Prostate gland (tissue), 2 donors: ENCODE measurements at regions not wholly inside any gene's neighbourhood (a gene's known extent, or its start where the extent isn't known, plus 50 kb on each side); places are given as distances from the start of the nearest gene placed in this dataset.

Experiments used
- CTCF ChIP-seq, 4 experiments: fragments of 200-600 bp in 2 of 4; fragments of 450-650 bp in 2 of 4; sonication (generic) in 2 of 4; IDR thresholded peaks; 1 replicate in 3 of 4; 2 replicates in 1 of 4; pipeline ENCODE4 v1.5.1; 2016 to 2019; ENCODE audit warnings: antibody characterized with exemption in 4 of 4, mild to moderate bottlenecking in 2 of 4, moderate library complexity in 2 of 4
- POLR2A ChIP-seq: fragments of 450-650 bp; IDR thresholded peaks from one replicate; pipeline ENCODE4 v1.6.1; 2016; ENCODE audit warnings: antibody characterized with exemption, mild to moderate bottlenecking

GRCh38 chr3:137078040-137078439 is 120.3 kb downstream of the IL20RB start:
- TF ChIP-seq CTCF (IDR thresholded peaks at IDR 0.05) (no peak), POLR2A (no peak)
